Panc1 (cell line): ENCODE measurements at regions not wholly inside any gene's neighbourhood (a gene's known extent, or its start where the extent isn't known, plus 50 kb on each side); places are given as distances from the start of the nearest gene placed in this dataset.

Source experiments
- ATAC-seq: fragments of 200-7000 bp; cut with Tn5 transposase; 2 replicates; pipeline ENCODE4 v1.9.1; 2020; ENCODE audit warnings: mild to moderate bottlenecking, moderate library complexity
- BruUV-seq: library from RNA; stranded (reverse); fragments of 400-500 nt; replicated peaks from 2 replicates; lab custom pipeline; 2021; lab: Mats Ljungman, UMichigan
- CTCF ChIA-PET: fragments of 300-600 bp; sonication (Branson Sonifier 250); formaldehyde crosslinking; loops from one replicate; lab custom pipeline; 2022; ENCODE audit warnings: antibody characterized with exemption; lab: Charles Lee
- POLR2A ChIA-PET: fragments of 300-600 bp; sonication (Branson Sonifier 250); formaldehyde crosslinking; loops from one replicate; lab custom pipeline; 2022; ENCODE audit warnings: antibody characterized with exemption; lab: Charles Lee
- DNase-seq: peaks from one replicate; pipeline ENCODE4 v3.0.0-alpha.2; 2010; ENCODE audit warnings: low read depth, low spot score
- H3K27ac ChIP-seq: 2 replicates; pipeline ENCODE4 v1.5.1; 2011; ENCODE audit warnings: mild to moderate bottlenecking, low read length, inconsistent platforms
- H3K27me3 ChIP-seq: fragments of 200-500 bp; sonication (Bioruptor generic); 2 replicates; pipeline ENCODE4 v1.6.0; 2014; ENCODE audit warnings: low read length, inconsistent platforms; ENCODE audit not compliant: control insufficient read depth, insufficient read depth
- H3K36me3 ChIP-seq: fragments of 200-500 bp; sonication (Bioruptor generic); 2 replicates; pipeline ENCODE4 v1.5.1; 2014; ENCODE audit warnings: inconsistent platforms, mild to moderate bottlenecking, low read length, moderate library complexity; ENCODE audit not compliant: control insufficient read depth, insufficient read depth
- H3K4me1 ChIP-seq: 2 replicates; pipeline ENCODE4 v1.5.1; 2011; ENCODE audit warnings: inconsistent platforms, mild to moderate bottlenecking, low read length, moderate library complexity; ENCODE audit not compliant: control insufficient read depth, insufficient read depth
- H3K4me3 ChIP-seq, 2 experiments: 2 replicates each; pipeline ENCODE4 v1.5.1; 2011 to 2012; ENCODE audit warnings: low read depth in 2 of 2, low read length in 2 of 2, mild to moderate bottlenecking in 2 of 2, inconsistent platforms in 1 of 2, moderate library complexity in 1 of 2
- H3K9me3 ChIP-seq: fragments of 200-500 bp; sonication (Bioruptor generic); 2 replicates; pipeline ENCODE4 v1.5.1; 2014; ENCODE audit warnings: low read depth, mild to moderate bottlenecking, inconsistent platforms, low read length, moderate library complexity; ENCODE audit not compliant: control insufficient read depth, insufficient read depth
- POLR2AphosphoS5 ChIP-seq: IDR thresholded peaks from 2 replicates; pipeline ENCODE4 v1.6.1; 2012; ENCODE audit warnings: mild to moderate bottlenecking, low read depth, low read length, moderate library complexity
- SIN3A ChIP-seq: IDR thresholded peaks from 2 replicates; pipeline ENCODE4 v1.6.1; 2012; ENCODE audit warnings: low read depth, mild to moderate bottlenecking, low read length, moderate library complexity, borderline replicate concordance; ENCODE audit not compliant: insufficient read depth
- TCF7L2 ChIP-seq: IDR thresholded peaks from 2 replicates; pipeline ENCODE4 v1.6.1; 2011; ENCODE audit warnings: mild to moderate bottlenecking, low read depth, low read length, inconsistent platforms
- in situ Hi-C: cut with HindIII; loops from 2 replicates; pipeline ENCODE4 v1.10.0; 2016; ENCODE audit warnings: low sequenced_read_pairs, low pct_unique_long_range_greater_than_20kb
- intact Hi-C: fragments of 100-400 bp; cut with micrococcal nuclease; formaldehyde crosslinking; loops from one replicate; pipeline ENCODE4 v1.10.0; 2022; ENCODE audit not compliant: unreplicated experiment
- TF ChIP-seq, protein P1 (sequence below): fragments of 450-650 bp; IDR thresholded peaks from 2 replicates; pipeline ENCODE4 v1.5.1; 2017; ENCODE audit warnings: mild to moderate bottlenecking
- TF ChIP-seq, protein P2 (sequence below), 2 experiments: IDR thresholded peaks; 2 replicates each; pipeline ENCODE4 v1.6.1; 2011 to 2012; ENCODE audit warnings: low read depth in 2 of 2, control low read depth in 1 of 2, low read length in 1 of 2, mild to moderate bottlenecking in 1 of 2, moderate library complexity in 1 of 2; ENCODE audit not compliant: insufficient read depth in 1 of 2

DNA sequence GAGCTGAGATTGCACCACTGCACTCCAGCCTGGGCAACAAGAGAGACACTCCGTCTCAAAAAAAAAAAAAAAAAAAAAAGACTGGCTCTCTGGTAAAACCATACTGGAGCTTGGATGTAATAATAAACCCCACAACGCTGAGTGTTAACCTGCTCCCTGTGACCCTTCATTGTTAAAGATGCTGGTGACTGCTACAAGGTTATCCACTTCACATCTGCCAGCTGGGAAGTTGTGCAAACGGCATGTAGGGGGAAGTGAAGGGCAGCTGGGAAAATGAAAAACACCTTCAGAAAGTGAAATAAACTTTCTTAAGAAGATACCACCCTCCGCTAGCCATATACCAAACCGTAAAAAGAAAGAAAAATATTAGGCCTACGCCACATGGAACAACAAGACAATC is 131.0 kb upstream of the NUDT7 start:
- POLR2A ChIA-PET, result no interaction called here
- intact Hi-C loops, result no loop called here
- BruUV-seq, result no TSS peak
- Histone ChIP-seq H3K27ac (no peak overlapping the region), H3K9me3 (no peaks in the 10 kb centered on the region), H3K4me3 (no peak overlapping the region), H3K4me1 (no peaks in the 10 kb centered on the region), H3K27me3 (no peaks in the 10 kb centered on the region), H3K36me3 (no peaks in the 10 kb centered on the region)
- ATAC-seq, result no peak
- TF ChIP-seq POLR2AphosphoS5 (no peak), SIN3A (no peak), TCF7L2 (no peak)
- TF ChIP-seq, protein P1, sequence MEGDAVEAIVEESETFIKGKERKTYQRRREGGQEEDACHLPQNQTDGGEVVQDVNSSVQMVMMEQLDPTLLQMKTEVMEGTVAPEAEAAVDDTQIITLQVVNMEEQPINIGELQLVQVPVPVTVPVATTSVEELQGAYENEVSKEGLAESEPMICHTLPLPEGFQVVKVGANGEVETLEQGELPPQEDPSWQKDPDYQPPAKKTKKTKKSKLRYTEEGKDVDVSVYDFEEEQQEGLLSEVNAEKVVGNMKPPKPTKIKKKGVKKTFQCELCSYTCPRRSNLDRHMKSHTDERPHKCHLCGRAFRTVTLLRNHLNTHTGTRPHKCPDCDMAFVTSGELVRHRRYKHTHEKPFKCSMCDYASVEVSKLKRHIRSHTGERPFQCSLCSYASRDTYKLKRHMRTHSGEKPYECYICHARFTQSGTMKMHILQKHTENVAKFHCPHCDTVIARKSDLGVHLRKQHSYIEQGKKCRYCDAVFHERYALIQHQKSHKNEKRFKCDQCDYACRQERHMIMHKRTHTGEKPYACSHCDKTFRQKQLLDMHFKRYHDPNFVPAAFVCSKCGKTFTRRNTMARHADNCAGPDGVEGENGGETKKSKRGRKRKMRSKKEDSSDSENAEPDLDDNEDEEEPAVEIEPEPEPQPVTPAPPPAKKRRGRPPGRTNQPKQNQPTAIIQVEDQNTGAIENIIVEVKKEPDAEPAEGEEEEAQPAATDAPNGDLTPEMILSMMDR, result no peak
- TF ChIP-seq, protein P2, sequence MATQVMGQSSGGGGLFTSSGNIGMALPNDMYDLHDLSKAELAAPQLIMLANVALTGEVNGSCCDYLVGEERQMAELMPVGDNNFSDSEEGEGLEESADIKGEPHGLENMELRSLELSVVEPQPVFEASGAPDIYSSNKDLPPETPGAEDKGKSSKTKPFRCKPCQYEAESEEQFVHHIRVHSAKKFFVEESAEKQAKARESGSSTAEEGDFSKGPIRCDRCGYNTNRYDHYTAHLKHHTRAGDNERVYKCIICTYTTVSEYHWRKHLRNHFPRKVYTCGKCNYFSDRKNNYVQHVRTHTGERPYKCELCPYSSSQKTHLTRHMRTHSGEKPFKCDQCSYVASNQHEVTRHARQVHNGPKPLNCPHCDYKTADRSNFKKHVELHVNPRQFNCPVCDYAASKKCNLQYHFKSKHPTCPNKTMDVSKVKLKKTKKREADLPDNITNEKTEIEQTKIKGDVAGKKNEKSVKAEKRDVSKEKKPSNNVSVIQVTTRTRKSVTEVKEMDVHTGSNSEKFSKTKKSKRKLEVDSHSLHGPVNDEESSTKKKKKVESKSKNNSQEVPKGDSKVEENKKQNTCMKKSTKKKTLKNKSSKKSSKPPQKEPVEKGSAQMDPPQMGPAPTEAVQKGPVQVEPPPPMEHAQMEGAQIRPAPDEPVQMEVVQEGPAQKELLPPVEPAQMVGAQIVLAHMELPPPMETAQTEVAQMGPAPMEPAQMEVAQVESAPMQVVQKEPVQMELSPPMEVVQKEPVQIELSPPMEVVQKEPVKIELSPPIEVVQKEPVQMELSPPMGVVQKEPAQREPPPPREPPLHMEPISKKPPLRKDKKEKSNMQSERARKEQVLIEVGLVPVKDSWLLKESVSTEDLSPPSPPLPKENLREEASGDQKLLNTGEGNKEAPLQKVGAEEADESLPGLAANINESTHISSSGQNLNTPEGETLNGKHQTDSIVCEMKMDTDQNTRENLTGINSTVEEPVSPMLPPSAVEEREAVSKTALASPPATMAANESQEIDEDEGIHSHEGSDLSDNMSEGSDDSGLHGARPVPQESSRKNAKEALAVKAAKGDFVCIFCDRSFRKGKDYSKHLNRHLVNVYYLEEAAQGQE (IDR thresholded peaks at IDR 0.05; ENCODE audit: insufficient read depth in 1 of 2, low read depth in 2 of 2, low read length in 1 of 2), result no peak
- CTCF ChIA-PET, result interaction anchor here (0.7 kb wide), 1 partner anchor 378 kb away, joined by 4 read pairs; no protein-coding TSS in a partner anchor
- DNase-seq, result no peak
- in situ Hi-C loops, result no loop called here

DNA sequence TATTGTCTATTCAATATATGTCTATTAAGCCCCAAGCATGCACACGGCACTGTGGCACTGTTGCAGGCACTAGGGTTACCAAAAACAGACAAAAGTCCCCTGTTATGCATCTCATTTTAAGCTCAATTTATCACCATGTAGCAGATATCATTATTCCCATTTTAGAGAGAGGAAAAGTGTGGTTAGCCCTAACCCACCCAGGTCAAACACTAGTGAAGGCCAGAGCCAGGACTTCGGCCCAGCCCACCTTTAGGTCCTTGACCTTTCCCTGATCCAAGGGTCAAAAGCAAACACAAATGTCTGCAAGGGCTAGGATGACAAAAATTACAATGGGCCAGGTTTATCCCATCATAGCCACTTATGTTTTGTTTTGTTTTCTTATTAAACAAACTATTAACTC is 130.3 kb upstream of the NUDT7 start:
- ChIA-PET POLR2A (no interaction called here), CTCF (interaction anchor here (0.7 kb wide), 1 partner anchor 378 kb away, joined by 4 read pairs; no protein-coding TSS in a partner anchor)
- intact Hi-C loops (no loop called here), in situ Hi-C loops (no loop called here)
- Histone ChIP-seq H3K4me1 (no peaks in the 10 kb centered on the region), H3K9me3 (no peaks in the 10 kb centered on the region), H3K27me3 (no peaks in the 10 kb centered on the region), H3K27ac (no peak overlapping the region), H3K36me3 (no peaks in the 10 kb centered on the region), H3K4me3 (no peak overlapping the region)
- no peak for TF ChIP-seq TCF7L2
- TF ChIP-seq, protein P2 (IDR thresholded peaks at IDR 0.05; ENCODE audit: insufficient read depth in 1 of 2, low read depth in 2 of 2, low read length in 1 of 2), result no peak
- TF ChIP-seq, protein P1, result no peak
- TF ChIP-seq SIN3A, result no peak
- no peak for TF ChIP-seq POLR2AphosphoS5
- ATAC-seq (no peak), DNase-seq (no peak)
- no TSS peak for BruUV-seq
